GM23248 (cell line): ENCODE measurements at regions not wholly inside any gene's neighbourhood (a gene's known extent, or its start where the extent isn't known, plus 50 kb on each side); places are given as distances from the start of the nearest gene placed in this dataset.

Experiments
- DNase-seq: peaks from one replicate; pipeline ENCODE4 v3.0.0-alpha.2; 2015
- H2AFZ ChIP-seq: fragments of 200-600 bp; sonication (generic); 2 replicates; pipeline ENCODE4 v1.6.1; 2016; ENCODE audit warnings: antibody characterized with exemption
- H3F3A ChIP-seq: fragments of 200-600 bp; sonication (generic); 2 replicates; pipeline ENCODE4 v1.6.1; 2016; ENCODE audit warnings: mild to moderate bottlenecking, antibody characterized with exemption, mixed run types; ENCODE audit not compliant: insufficient read depth
- H3K27ac ChIP-seq: fragments of 200-600 bp; sonication (generic); 2 replicates; pipeline ENCODE4 v1.5.1; 2016; ENCODE audit warnings: mild to moderate bottlenecking
- H3K27me3 ChIP-seq: fragments of 200-600 bp; sonication (generic); replicated peaks from 2 replicates; pipeline ENCODE4 v1.6.1; 2016; ENCODE audit warnings: mild to moderate bottlenecking; ENCODE audit not compliant: insufficient read depth
- H3K36me3 ChIP-seq: fragments of 200-600 bp; sonication (generic); 2 replicates; pipeline ENCODE4 v1.6.1; 2016; ENCODE audit warnings: low read depth, mild to moderate bottlenecking
- H3K4me1 ChIP-seq: fragments of 200-600 bp; sonication (generic); 2 replicates; pipeline ENCODE4 v1.6.1; 2016; ENCODE audit warnings: mild to moderate bottlenecking; ENCODE audit not compliant: insufficient read depth
- H3K4me2 ChIP-seq: fragments of 200-600 bp; sonication (generic); one replicate; pipeline ENCODE4 v1.6.1; 2016; ENCODE audit warnings: mild to moderate bottlenecking; ENCODE audit not compliant: unreplicated experiment
- H3K4me3 ChIP-seq: fragments of 200-600 bp; sonication (generic); 2 replicates; pipeline ENCODE4 v1.5.1; 2016; ENCODE audit warnings: mild to moderate bottlenecking
- H3K79me2 ChIP-seq: fragments of 200-600 bp; sonication (generic); 2 replicates; pipeline ENCODE4 v1.6.1; 2016; ENCODE audit warnings: mild to moderate bottlenecking; ENCODE audit not compliant: insufficient read depth
- H3K9ac ChIP-seq: fragments of 200-600 bp; sonication (generic); 2 replicates; pipeline ENCODE4 v1.6.1; 2016; ENCODE audit warnings: mild to moderate bottlenecking
- H3K9me2 ChIP-seq: fragments of 200-600 bp; sonication (generic); 2 replicates; pipeline ENCODE4 v1.6.1; 2016; ENCODE audit warnings: mixed run types, mild to moderate bottlenecking, moderate library complexity; ENCODE audit not compliant: insufficient read depth
- H3K9me3 ChIP-seq: fragments of 200-600 bp; sonication (generic); one replicate; pipeline ENCODE4 v1.6.1; 2017; ENCODE audit warnings: low read depth
- H4K20me1 ChIP-seq: fragments of 200-600 bp; sonication (generic); 2 replicates; pipeline ENCODE4 v1.6.0; 2016; ENCODE audit not compliant: insufficient read depth
- EZH2 ChIP-seq: fragments of 200-600 bp; sonication (generic); IDR thresholded peaks from 2 replicates; pipeline ENCODE4 v1.6.1; 2018; ENCODE audit warnings: antibody characterized with exemption, mild to moderate bottlenecking; ENCODE audit not compliant: insufficient read depth, poor library complexity, severe bottlenecking
- EZH2phosphoT487 ChIP-seq: fragments of 200-600 bp; sonication (generic); IDR thresholded peaks from 2 replicates; pipeline ENCODE4 v1.6.1; 2018; ENCODE audit warnings: antibody characterized with exemption, moderate library complexity, mild to moderate bottlenecking, low read depth; ENCODE audit not compliant: insufficient read depth
- WGBS, 2 experiments: methylation state at CpG; one replicate each; pipeline ENCODE4 v1.1.6; 2015 to 2017; ENCODE audit warnings: low lambda C conversion rate in 2 of 2, low coverage in 1 of 2; ENCODE audit errors: missing lambda C conversion rate in 2 of 2; 5-methylcytosine and 5-hydroxymethylcytosine counted together
- in situ Hi-C: fragments of 300-500 bp; cut with MboI; formaldehyde crosslinking; loops from 2 replicates; pipeline ENCODE4 v1.15.0; 2020

DNA sequence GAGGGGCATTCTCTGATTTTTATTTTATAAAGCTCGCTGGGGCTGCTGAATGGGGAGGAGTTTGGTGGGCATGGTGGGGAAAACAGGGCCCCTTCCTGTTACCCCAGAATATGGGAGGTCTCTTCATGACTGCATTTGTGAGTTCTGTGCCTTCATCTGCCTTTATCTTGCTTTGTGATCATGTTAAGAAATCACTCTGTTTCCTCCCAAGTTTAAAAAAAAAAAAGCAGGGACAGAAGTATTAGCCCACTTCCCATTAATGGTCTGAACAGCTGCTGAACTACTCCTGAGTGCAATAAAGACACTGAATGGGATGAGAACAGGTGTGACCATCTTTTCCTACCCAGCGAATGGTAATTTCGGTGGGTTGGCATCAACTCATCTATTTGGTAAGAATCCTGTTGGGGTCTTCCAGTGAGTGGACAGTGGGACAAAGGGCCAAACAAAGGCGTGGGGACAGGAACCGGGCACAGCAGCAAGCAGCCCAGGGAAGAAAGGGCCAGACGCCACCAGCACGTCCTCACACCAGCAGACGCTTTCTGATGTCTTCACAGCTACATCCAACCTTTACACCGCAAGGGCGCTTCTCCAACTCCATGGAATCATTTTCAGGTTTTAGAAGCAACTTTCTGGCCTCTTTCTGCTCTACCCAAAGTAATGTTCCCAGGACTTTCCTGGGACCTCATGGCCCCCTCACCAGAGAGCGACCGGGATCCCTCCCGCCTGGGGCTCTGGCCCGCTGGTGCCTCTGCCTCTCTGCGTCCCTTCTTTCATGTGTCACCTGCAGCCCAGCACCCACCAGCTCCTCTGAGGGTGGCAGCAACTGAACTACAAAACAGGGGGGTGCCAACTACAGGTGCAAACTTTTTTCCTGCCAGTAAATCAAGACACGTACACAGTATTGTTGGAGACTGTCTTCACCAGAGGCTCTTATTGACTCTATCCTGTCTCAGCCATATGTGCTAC is 160.2 kb downstream of the ADSS2 start:
- no peak overlapping the region for H3K27ac ChIP-seq
- in situ Hi-C loops, result no loop called here
- no peak for DNase-seq
- no peaks in the 10 kb centered on the region for H3K9me2 ChIP-seq
- no peak overlapping the region for H3K9ac ChIP-seq
- H3K4me3 ChIP-seq, result no peak overlapping the region
- no peaks in the 10 kb centered on the region for H4K20me1 ChIP-seq
- TF ChIP-seq EZH2, result no peak
- TF ChIP-seq EZH2phosphoT487, result no peak
- H3K27me3 ChIP-seq, result no peaks in the 10 kb centered on the region
- no peaks in the 10 kb centered on the region for H3K36me3 ChIP-seq
- no peak overlapping the region for H3K4me2 ChIP-seq
- H3F3A ChIP-seq, result no peaks in the 10 kb centered on the region
- H3K9me3 ChIP-seq, result no peaks in the 10 kb centered on the region
- no peaks in the 10 kb centered on the region for H3K4me1 ChIP-seq
- no peaks in the 10 kb centered on the region for H3K79me2 ChIP-seq
- 85 to 88% methylated on average over 16 of the region's 16 CpGs for WGBS, 2 experiments
- H2AFZ ChIP-seq, result no peak overlapping the region

DNA sequence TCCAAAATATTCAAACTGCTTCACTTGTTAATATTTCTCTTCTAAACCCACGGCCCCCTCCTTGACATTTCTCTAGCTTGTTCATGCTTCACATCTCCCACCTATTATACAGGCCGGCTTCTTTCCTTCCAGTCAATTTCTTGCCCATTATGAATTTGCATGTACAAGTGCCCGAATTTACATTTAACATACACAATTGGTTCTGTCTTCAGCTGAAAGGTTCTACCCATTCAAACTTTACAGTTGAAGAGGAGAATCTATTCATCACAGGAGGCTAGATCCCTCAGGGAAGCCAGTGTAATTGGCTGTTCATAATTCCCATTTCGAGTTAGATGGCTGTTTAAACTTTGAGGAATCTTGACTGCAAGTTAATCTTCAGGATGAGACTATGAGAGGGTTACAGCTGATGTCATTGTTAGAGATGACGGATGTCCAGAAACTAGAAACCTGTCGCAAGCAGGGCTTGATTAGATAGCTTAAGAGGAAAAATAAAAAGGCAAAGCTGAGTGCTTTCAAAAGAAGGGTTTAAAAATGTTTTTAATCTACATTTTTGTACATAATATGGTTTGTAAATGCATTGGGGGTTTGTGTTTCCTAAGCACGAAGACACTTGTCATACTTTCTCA is 157.0 kb downstream of the ADSS2 start:
- no peaks in the 10 kb centered on the region for H3F3A ChIP-seq
- no peak overlapping the region for H3K27ac ChIP-seq
- WGBS, 2 experiments, result 78 to 81% methylated on average over 7 of the region's 7 CpGs
- no peak overlapping the region for H2AFZ ChIP-seq
- H3K36me3 ChIP-seq, result no peaks in the 10 kb centered on the region
- in situ Hi-C loops, result no loop called here
- H3K79me2 ChIP-seq, result no peaks in the 10 kb centered on the region
- no peaks in the 10 kb centered on the region for H3K27me3 ChIP-seq
- no peak for TF ChIP-seq EZH2
- TF ChIP-seq EZH2phosphoT487, result no peak
- H3K4me3 ChIP-seq, result no peak overlapping the region
- DNase-seq, result no peak
- H3K4me1 ChIP-seq, result no peaks in the 10 kb centered on the region
- no peaks in the 10 kb centered on the region for H3K9me3 ChIP-seq
- no peaks in the 10 kb centered on the region for H4K20me1 ChIP-seq
- H3K9ac ChIP-seq, result no peak overlapping the region
- H3K4me2 ChIP-seq, result no peak overlapping the region
- no peaks in the 10 kb centered on the region for H3K9me2 ChIP-seq

- Histone ChIP-seq H4K20me1 (no peaks in the 10 kb centered on the region), H3K79me2 (no peaks in the 10 kb centered on the region), H3F3A (no peaks in the 10 kb centered on the region), H3K4me3 (no peak overlapping the region), H2AFZ (no peak overlapping the region), H3K9me3 (no peaks in the 10 kb centered on the region), H3K27me3 (no peaks in the 10 kb centered on the region), H3K9me2 (no peaks in the 10 kb centered on the region), H3K9ac (no peak overlapping the region), H3K4me2 (no peak overlapping the region), H3K4me1 (no peaks in the 10 kb centered on the region), H3K27ac (no peak overlapping the region), H3K36me3 (no peaks in the 10 kb centered on the region)
- DNase-seq, result no peak
- in situ Hi-C loops, result no loop called here
- 77 to 84% methylated on average over 7 to 8 of the region's 8 CpGs for WGBS, 2 experiments
- no peak for TF ChIP-seq EZH2phosphoT487
- TF ChIP-seq EZH2, result no peak
These were observed 155.7 kb downstream of the ADSS2 start for GRCh38 chr1:244296003-244296402.

DNA sequence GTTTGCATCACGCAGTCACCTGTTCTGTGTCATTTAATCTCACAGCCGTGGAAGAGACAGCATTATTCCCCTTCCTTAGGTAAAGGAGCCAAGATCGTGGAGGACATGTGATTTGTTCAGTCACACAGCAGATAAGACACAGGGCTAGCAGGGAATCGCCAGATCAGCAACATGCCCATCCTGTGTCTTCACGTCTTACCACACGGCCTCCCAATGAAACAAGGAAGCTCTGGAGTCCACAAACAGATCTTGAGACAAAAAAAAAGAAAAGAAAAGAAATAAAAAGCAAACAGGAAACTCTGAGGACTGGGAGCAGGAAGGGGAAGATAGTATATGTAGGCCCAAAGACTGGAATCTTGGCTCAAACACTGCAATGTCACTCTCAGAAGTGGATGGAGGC is 155.3 kb downstream of the ADSS2 start:
- TF ChIP-seq EZH2 (no peak), EZH2phosphoT487 (no peak)

More for the DNA sequence above, 155.3 kb downstream of the ADSS2 start:
- 76 to 85% methylated on average over 6 of the region's 6 CpGs for WGBS, 2 experiments
- no peaks in the 10 kb centered on the region for H3K36me3 ChIP-seq
- H3K79me2 ChIP-seq, result no peaks in the 10 kb centered on the region
- no peak overlapping the region for H2AFZ ChIP-seq
- no peaks in the 10 kb centered on the region for H4K20me1 ChIP-seq
- H3K27ac ChIP-seq, result no peak overlapping the region
- H3K9ac ChIP-seq, result no peak overlapping the region
- DNase-seq, result no peak
- H3K4me3 ChIP-seq, result no peak overlapping the region
- no peaks in the 10 kb centered on the region for H3K9me3 ChIP-seq
- in situ Hi-C loops, result no loop called here
- H3K27me3 ChIP-seq, result no peaks in the 10 kb centered on the region
- no peak overlapping the region for H3K4me2 ChIP-seq
- H3K4me1 ChIP-seq, result no peaks in the 10 kb centered on the region
- no peaks in the 10 kb centered on the region for H3K9me2 ChIP-seq
- no peaks in the 10 kb centered on the region for H3F3A ChIP-seq
